ENCODE measurements at regions not wholly inside any gene's neighbourhood (a gene's known extent, or its start where the extent isn't known, plus 50 kb on each side); places are given as distances from the start of the nearest gene placed in this dataset.

- TF ChIP-seq CTCF (IDR thresholded peaks at IDR 0.05; ENCODE audit: low read depth, low read length) = no peak
- TF ChIP-seq POLR2A (IDR thresholded peaks at IDR 0.05; ENCODE audit: extremely low read depth, insufficient read length) = no peak
- TF ChIP-seq MAX (IDR thresholded peaks at IDR 0.05; ENCODE audit: low read depth, low read length) = no peak
These were observed 184.9 kb upstream of the DPT start for GRCh38 chr1:168913711-168914463.

Data from NB4 (cell line).